Mesothelial cell of epicardium (in vitro differentiated cells): ENCODE measurements at regions not wholly inside any gene's neighbourhood (a gene's known extent, or its start where the extent isn't known, plus 50 kb on each side); places are given as distances from the start of the nearest gene placed in this dataset.

Experiments
- DNase-seq, 2 experiments: peaks; one replicate each; pipeline ENCODE4 v3.0.0; 2021; ENCODE audit warnings: low spot score in 2 of 2; ENCODE audit not compliant: unreplicated experiment in 2 of 2
- H3K27ac Mint-ChIP-seq: 2 replicates; pipeline ENCODE4 v1.8.0; 2021; ENCODE audit warnings: mixed read lengths
- H3K27me3 Mint-ChIP-seq: 2 replicates; pipeline ENCODE4 v1.8.0; 2021; ENCODE audit warnings: low read depth, mixed read lengths
- H3K36me3 Mint-ChIP-seq: 2 replicates; pipeline ENCODE4 v1.8.0; 2021; ENCODE audit warnings: mixed read lengths
- H3K4me1 Mint-ChIP-seq: 2 replicates; pipeline ENCODE4 v1.8.0; 2021; ENCODE audit warnings: mixed read lengths
- H3K4me3 Mint-ChIP-seq: 2 replicates; pipeline ENCODE4 v1.8.0; 2021; ENCODE audit warnings: mild to moderate bottlenecking, moderate library complexity, mixed read lengths
- H3K9me3 Mint-ChIP-seq: 2 replicates; pipeline ENCODE4 v1.8.0; 2021; ENCODE audit warnings: mixed read lengths
- CTCF ChIP-seq: fragments of 200-600 bp; sonication (generic); IDR thresholded peaks from one replicate; pipeline ENCODE4 v1.5.0; 2021; ENCODE audit warnings: antibody characterized with exemption; ENCODE audit not compliant: unreplicated experiment

GRCh38 chr20:60136645-60137401 is 178.6 kb downstream of the CDH26 start:
- Mint-ChIP-seq H3K27ac (no peak overlapping the region), H3K4me1 (peaks cover 6% of the 10 kb centered on the region)
- DNase-seq = no peak

GRCh38 chr20:60137657-60138245 is 179.5 kb downstream of the CDH26 start:
- no peak overlapping the region for H3K4me3 Mint-ChIP-seq
- no peak for DNase-seq
- peaks cover 6% of the 10 kb centered on the region for H3K4me1 Mint-ChIP-seq
- no peaks in the 10 kb centered on the region for H3K27me3 Mint-ChIP-seq
- no peaks in the 10 kb centered on the region for H3K9me3 Mint-ChIP-seq
- no peaks in the 10 kb centered on the region for H3K36me3 Mint-ChIP-seq
- H3K27ac Mint-ChIP-seq = no peak overlapping the region
- peak; percentile 49 for TF ChIP-seq CTCF

More at GRCh38 chr20:60136645-60137401, 178.6 kb downstream of the CDH26 start:
- H3K36me3 Mint-ChIP-seq = no peaks in the 10 kb centered on the region
- no peak for TF ChIP-seq CTCF
- H3K9me3 Mint-ChIP-seq = no peaks in the 10 kb centered on the region
- H3K4me3 Mint-ChIP-seq = no peak overlapping the region
- H3K27me3 Mint-ChIP-seq = no peaks in the 10 kb centered on the region

- Mint-ChIP-seq H3K27me3 (no peaks in the 10 kb centered on the region), H3K36me3 (no peaks in the 10 kb centered on the region), H3K9me3 (no peaks in the 10 kb centered on the region), H3K4me1 (peaks cover 6% of the 10 kb centered on the region), H3K27ac (no peak overlapping the region), H3K4me3 (no peak overlapping the region)
- DNase-seq = no peak
- TF ChIP-seq CTCF = no peak
These were observed 180.3 kb downstream of the CDH26 start for GRCh38 chr20:60138256-60139220.

GRCh38 chr20:60139663-60140446 is 181.6 kb downstream of the CDH26 start:
- no peak for DNase-seq
- Mint-ChIP-seq H3K27me3 (no peaks in the 10 kb centered on the region), H3K9me3 (no peaks in the 10 kb centered on the region), H3K4me3 (no peak overlapping the region), H3K27ac (no peak overlapping the region), H3K36me3 (no peaks in the 10 kb centered on the region), H3K4me1 (peaks cover 6% of the 10 kb centered on the region)
- TF ChIP-seq CTCF = no peak

- H3K4me1 Mint-ChIP-seq = peaks cover 6% of the 10 kb centered on the region
- no peak for TF ChIP-seq CTCF
- no peak for DNase-seq
- H3K4me3 Mint-ChIP-seq = no peak overlapping the region
- no peaks in the 10 kb centered on the region for H3K9me3 Mint-ChIP-seq
- H3K36me3 Mint-ChIP-seq = no peaks in the 10 kb centered on the region
- H3K27ac Mint-ChIP-seq = no peak overlapping the region
- no peaks in the 10 kb centered on the region for H3K27me3 Mint-ChIP-seq
These were observed 184.4 kb downstream of the CDH26 start for GRCh38 chr20:60142587-60142986.
